ENCODE measurements at regions not wholly inside any gene's neighbourhood (a gene's known extent, or its start where the extent isn't known, plus 50 kb on each side); places are given as distances from the start of the nearest gene placed in this dataset.

DNA sequence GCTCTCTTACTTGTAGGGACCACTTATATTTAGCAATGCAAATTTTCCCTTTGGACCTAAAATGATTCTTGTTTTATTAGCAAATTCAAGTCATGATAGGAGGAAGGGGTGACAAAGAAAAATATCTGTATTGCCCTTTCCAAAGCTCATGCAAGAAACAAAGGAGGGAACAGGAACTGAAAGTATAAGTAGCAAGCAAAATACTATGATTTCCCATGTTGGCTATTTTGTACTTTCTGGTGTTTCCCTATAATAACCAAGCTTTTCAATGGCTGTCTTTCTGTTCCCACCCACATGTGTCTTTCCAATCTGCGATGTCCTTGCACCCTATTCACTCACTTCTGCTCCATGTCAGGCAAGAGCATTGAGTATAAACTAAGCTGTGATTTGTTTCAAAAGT is 279.7 kb downstream of the RNF144A start:
- TF ChIP-seq POLR2AphosphoS5 (IDR thresholded peaks at IDR 0.05; ENCODE audit: low read depth, low read length) (no peak), POLR2A (IDR thresholded peaks at IDR 0.05; ENCODE audit: low read depth, low read length) (no peak), TAF1 (IDR thresholded peaks at IDR 0.05; ENCODE audit: low read depth, low read length) (no peak)

Data from GM12891 (cell line).